ENCODE measurements at regions not wholly inside any gene's neighbourhood (a gene's known extent, or its start where the extent isn't known, plus 50 kb on each side); places are given as distances from the start of the nearest gene placed in this dataset.
"Not testable (repeated sequence)": the region's sequence is repeated elsewhere in the genome, so short reads cannot be mapped to it uniquely, and the experiment has no call there.

GRCh38 chr13:48583859-48584311, 51.0 kb upstream of the RCBTB2 start:
- no peak for DNase-seq

GRCh38 chr13:48585456-48585840, 52.6 kb upstream of the RCBTB2 start:
- no peak for DNase-seq

GRCh38 chr13:48586591-48587103, 53.8 kb upstream of the RCBTB2 start:
- DNase-seq, result no peak

- no peak for DNase-seq
Measured at GRCh38 chr13:48588120-48588519, 55.2 kb upstream of the RCBTB2 start.

DNA sequence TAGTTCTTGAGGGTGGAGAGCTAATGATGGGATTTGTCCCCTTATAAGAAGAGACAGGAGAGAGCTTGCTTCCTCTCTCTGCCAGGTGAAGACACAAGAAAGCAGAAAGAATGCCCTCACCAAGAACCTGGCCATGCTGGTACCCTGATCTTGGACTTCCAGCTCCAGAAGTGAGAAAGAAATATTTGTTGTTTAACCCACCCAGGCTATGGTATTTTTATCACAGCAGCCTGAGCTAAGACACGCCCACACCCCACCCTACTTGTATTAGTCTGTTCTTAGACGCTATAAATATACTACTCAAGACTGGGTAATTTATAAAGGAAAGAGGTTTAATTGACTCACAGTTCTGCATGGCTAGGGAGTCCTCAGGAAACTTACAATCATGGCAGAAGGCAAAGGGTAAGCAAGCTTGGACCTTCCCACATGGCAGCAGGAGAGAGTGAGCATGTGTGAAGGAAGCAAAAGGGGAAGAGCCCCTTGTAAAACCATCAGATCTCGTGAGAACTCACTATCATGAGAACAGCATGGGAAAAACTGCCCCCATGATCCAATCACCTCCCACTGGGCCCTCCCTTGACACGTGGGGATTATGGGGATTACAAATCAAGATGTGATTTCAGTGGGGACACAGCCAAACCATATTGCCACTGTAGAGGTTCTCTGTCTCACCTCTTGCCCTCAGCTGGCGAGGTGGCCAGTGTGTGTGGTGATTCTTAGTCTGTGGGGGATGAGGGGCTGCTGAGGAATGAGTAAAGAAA, 57.4 kb upstream of the RCBTB2 start:
- no peak for DNase-seq

DNA sequence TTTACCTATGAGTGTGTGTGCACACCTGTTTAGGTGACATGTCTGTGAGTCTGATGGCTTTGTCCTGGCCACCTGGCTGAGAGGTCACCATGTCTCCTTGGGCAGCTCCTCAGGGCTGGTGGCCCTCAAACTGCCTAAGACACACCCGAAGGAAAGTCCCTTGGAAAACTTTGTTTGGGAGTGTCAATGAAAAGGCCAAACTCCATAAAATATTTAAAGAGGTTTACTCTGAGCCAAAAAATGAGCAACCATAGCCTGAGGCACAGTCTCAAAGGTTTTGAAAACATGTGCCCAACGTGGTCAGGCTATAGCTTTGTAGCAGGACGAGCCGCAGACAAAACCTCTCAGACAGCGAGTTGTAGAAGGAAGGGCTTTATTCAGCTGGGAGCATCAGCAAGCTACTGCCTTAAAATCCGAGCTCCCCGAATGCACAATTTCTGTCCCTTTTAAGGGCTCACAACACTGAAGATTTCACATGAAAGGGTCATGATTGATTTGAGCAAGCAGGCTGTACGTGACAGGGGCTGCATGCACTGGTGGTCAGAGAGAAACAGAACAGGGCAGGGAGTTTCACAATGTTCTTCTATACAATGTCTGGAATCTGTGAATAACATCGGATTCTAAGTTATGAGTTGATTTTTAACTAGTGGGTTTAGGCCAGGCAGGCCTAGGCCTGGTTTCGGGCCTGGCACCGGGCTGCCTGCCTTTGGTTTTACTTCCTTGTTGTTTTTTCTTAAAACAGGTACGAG, 58.4 kb upstream of the RCBTB2 start:
- DNase-seq, result not testable (repeated sequence)

DNA sequence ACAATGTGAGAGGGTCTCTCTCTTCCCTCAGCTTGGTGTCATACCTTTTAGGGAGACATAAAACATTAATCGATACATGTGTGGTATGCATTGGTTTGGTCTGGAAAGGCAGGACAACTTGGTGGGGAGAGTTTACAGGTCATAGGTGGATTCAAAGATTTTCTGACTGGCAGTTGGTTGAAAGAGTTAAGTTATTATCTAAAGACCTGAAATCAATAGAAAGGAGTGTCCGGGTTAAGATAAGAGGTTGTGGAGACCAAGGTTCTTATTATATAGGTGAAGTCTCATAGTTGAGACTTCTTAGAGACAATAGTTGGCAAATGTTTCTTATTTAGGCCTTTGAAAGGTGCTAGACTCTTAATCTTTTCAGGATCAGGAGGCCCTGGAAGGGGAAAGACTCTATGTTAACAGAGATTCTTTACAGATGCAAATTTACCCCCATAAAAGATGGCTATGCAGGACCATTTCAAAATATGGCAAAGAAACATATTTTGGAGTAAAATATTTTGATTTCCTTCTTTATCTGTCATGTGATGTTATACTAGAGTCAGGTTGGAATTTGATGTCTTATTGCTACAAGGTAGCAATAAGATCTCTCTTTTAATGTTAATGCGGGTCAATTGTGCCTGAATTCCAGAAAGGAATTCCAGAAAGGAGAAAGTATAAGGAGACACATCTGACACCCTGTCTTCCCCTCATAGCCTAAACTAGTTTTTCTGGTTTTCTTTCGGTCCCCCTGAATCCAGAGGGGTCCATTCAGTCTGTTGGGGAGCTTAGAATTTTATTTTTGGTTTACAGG, 59.2 kb upstream of the RCBTB2 start:
- no peak for DNase-seq

DNA sequence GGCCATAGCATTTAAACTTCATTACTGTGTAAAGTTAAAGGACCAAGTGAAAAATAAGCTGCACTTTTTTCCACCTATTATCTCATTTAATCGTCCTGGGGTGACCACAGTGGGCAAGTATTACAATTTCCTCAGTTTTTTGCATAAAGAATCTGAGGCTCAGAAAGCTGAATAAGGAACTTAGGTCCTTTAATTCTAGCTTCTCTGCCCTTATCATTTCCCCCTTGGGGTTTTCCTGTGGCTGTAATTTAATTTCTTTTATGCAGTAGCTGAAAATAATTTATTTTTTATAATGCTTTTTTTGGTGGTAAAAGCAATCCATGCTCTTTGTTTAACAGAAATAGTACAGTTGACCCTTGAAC, 59.8 kb upstream of the RCBTB2 start:
- no peak for DNase-seq

DNA sequence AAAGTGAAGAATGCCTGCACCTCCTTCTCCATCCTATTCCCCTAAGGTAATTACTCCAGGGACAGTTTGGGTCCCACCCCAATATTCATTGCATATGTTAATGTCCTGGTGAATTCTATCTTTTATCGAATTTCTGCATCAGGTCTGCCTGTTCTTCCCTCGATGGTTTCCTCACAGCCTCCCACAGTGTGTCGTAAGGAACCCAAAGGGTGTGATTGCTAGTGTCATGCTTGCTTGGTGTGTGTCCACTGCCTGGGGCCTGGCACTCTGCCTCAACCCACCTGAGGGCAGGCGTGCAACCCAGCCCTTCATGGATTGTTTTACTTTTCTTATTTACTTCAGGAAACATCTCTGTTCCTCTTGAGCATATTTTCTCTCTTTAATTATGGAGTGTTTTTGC, 60.2 kb upstream of the CYSLTR2 start:
- DNase-seq, result no peak

DNA sequence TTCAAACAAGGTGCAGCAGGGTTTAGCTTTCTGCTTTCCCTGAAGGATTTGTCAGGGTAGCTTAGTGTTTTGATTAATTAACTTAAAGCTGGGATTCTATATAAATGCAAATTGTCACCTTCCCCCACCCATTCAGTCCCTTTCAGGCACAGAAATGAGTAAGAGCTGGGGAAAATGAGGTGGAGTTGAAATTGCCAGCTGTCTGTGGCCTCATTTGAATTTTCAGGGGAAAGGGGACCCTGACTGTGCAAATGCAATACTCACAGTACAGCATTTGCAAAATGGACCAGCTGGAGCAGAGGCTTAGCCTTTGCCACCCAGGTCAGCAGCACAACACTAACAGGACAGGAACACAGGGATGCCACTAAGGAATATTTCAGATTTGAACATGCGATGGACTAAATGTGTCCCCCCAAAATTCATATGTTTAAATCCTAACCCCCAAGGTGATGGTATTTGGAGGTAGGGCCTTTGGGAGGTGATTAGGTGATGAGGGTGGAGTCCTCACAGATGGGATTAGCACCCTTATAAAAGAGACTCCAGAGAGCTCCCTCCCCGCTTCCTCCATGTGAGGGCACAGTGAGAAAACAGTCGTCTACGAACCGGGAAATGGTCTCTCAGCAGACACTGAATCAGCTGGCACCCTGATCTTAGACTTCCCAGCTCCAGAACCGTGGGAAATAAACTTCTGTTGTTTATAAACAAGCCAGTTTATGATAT, 59.5 kb upstream of the CYSLTR2 start:
- DNase-seq, result no peak

GRCh38 chr13:48595431-48596429, 58.0 kb upstream of the CYSLTR2 start:
- peak; percentile 47 for DNase-seq

GRCh38 chr13:48600374-48601364, 53.1 kb upstream of the CYSLTR2 start:
- DNase-seq, result no peak

- no peak for DNase-seq
Measured at GRCh38 chr13:48602296-48603016, 51.3 kb upstream of the CYSLTR2 start.

DNA sequence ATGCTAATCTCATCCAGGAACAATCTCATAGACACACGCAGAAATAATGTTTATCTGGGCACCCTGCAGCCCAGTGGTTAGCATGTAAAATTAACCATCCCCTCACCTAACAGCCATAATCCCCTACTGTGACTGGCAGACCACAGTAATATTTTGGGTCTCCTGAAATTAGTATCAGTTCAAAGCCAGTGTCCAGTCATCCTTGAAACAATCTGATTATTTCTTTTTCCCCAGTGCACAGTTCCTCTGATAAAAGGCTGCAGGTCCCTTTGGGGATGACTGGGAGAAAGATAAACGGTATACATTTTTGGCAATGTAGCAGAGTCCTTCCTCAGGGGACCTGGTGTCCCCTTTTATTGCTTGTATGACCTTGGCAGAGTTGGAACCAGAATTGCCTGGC, 50.4 kb upstream of the CYSLTR2 start:
- DNase-seq, result no peak
